Right lobe of liver (tissue), 4 donors: ENCODE measurements at regions not wholly inside any gene's neighbourhood (a gene's known extent, or its start where the extent isn't known, plus 50 kb on each side); places are given as distances from the start of the nearest gene placed in this dataset.

ENCODE experiments used
- POLR2A ChIP-seq: fragments of 450-650 bp; IDR thresholded peaks from one replicate; pipeline ENCODE4 v1.6.1; 2017; ENCODE audit warnings: antibody characterized with exemption, mild to moderate bottlenecking
- TF ChIP-seq, protein P1 (sequence below), 4 donors: fragments of 200-600 bp in 3 of 4; fragments of 450-650 bp in 1 of 4; IDR thresholded peaks; one replicate each; pipeline versions ENCODE4 v1.5.1 to v1.8.0; 2016 to 2022; ENCODE audit warnings: antibody characterized with exemption in 4 of 4, mild to moderate bottlenecking in 2 of 4
- donor health status: DM: no; HTN: no; CAD: no.
- donor health status: DM: no; HTN: no; CAD: no.
- donor health status: DM: no; HTN: yes; CAD: no.

DNA sequence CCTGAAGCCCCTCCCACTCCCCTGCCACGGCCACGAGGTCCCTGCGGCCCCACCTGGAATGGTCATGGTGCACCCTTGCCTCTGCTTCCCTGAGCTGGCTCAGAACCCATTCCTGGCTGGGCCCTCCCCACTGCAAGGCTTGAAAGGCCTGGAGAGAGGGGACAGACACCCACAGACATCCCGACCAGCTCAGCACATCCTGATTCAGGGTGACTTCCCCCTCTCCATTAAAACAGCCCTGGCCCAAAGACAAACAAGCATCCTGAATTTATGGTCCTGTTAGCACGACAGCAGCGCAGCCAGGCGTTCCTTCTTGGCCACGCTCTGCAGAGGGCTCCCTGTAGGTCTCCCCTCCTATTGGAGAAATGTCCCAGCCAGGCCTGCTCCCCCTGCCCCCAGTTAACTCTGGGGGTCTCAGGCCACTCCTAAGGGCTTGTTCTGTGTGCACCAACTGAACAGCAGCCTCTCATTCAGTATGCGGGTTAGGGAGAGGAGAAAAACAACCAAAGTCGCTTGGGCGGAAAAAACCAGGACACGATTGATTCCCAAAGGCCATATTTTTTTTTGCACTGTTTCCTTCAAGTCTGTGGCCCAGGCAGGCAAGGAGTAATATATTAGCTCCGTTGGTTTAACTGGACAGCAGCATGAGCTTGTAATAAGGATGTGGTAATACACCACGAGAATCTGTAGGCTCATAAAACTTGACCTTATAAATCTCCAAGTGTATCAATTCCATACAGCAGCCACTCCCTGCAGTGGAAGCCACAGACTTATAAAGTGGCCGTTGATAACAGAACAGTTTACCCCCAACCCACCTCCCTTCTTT is 106.7 kb upstream of the MSX1 start:
- TF ChIP-seq, protein P1, sequence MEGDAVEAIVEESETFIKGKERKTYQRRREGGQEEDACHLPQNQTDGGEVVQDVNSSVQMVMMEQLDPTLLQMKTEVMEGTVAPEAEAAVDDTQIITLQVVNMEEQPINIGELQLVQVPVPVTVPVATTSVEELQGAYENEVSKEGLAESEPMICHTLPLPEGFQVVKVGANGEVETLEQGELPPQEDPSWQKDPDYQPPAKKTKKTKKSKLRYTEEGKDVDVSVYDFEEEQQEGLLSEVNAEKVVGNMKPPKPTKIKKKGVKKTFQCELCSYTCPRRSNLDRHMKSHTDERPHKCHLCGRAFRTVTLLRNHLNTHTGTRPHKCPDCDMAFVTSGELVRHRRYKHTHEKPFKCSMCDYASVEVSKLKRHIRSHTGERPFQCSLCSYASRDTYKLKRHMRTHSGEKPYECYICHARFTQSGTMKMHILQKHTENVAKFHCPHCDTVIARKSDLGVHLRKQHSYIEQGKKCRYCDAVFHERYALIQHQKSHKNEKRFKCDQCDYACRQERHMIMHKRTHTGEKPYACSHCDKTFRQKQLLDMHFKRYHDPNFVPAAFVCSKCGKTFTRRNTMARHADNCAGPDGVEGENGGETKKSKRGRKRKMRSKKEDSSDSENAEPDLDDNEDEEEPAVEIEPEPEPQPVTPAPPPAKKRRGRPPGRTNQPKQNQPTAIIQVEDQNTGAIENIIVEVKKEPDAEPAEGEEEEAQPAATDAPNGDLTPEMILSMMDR (IDR thresholded peaks at IDR 0.05): no peak
- no peak for TF ChIP-seq POLR2A
